CD4-positive, alpha-beta T cell treated with Interleukin-1 beta for 1 hour (primary cell): ENCODE measurements at regions not wholly inside any gene's neighbourhood (a gene's known extent, or its start where the extent isn't known, plus 50 kb on each side); places are given as distances from the start of the nearest gene placed in this dataset.

Source experiments
- DNase-seq, 2 donors: peaks; one replicate each; pipeline ENCODE4 v3.0.0-alpha.2; 2020 to 2022

DNA sequence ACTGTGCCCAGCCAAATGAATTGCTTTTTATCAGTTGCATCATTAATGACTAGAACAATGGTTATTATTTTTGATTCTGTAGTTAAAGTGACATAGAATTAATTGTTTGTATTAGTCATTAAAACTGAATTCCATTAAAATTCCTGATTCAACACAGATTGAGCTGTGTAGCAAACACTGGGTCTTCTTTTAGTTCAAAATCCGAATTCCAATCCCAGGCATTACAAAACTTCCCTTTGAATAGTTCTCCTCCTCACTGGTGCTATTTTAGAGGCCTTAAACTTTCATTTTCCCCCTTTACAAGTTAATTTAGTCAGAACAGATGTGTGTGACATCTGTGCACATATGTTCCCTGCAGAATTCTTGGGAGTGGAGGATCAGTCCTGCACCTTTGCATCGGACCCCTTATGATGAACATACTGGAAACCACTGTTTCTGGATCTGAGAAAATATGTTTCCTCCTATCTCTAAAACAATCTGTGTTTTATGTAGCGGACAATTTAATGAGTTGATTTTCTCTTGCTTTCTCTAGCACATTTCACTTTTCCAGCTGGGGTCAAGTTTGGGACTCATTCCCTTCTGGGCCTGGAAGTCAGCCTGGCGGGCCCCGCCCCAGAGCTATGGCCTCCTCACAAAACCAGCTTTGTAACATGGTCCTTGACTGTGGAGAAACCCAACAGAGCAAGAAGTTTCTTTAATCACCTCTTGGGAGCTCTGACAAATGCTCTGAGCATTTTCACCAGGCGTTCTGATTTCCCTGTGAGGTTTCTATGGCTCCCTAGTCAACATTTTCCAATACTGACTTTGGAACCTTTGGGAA, 87.9 kb upstream of the MAMDC2 start:
- no peak for DNase-seq

DNA sequence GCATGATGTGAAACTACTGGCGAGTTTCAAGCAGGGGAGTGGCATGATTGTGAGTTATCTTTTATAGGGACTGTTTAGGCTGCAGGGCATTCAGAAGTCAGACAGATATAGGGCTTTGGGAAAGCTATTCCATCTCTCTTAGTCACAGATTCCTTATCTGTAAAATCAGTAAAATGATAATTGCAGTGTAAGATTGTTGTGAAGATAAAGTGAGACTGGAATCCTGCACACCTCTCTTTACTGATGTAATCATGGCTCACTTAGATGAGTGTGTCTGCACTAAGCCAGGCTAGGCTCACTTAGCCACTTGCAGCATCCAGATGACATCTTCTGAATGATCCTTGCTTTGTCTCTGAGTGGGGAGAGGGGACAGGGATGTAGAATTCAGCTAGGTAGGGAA, 81.8 kb upstream of the MAMDC2 start:
- DNase-seq: no peak

DNA sequence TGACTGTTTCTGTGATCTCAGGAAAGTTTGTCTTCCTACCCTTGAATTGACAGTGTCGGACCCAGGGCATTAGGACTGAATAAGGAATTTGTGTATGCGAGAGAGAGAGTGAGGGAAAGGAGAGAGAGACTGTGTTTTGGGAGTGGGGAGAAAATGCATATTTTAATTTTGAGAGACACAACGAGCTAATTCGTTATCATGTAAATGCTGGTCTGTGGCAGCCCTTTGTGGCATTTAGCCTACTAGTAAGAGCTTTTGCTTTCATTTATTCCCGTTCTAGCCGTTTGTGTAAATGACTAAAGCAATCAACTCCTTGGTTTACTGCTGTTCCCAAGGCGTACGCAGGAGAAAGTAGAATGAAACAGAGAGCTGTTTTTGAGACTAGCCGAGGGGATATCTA, 79.8 kb upstream of the MAMDC2 start:
- no peak for DNase-seq

DNA sequence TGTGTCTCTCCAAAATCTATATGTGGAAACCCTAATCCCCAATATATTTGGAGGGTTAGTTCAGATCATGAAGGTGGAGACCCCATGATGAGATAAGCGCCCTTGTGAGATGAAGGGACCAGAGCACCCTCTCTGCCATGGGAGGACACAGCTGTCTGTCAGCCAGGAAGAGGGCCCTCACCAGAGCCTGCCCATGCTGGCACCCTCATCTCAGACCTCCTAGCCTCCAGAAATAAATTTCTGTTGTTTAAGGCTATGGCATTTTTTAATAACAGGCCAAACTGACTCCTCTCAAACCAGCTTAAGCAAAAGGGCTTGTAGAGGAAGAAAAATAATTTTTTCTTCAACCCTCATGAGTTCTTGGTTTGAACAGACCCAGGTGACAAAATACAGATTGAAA, 79.2 kb upstream of the MAMDC2 start:
- no peak for DNase-seq

DNA sequence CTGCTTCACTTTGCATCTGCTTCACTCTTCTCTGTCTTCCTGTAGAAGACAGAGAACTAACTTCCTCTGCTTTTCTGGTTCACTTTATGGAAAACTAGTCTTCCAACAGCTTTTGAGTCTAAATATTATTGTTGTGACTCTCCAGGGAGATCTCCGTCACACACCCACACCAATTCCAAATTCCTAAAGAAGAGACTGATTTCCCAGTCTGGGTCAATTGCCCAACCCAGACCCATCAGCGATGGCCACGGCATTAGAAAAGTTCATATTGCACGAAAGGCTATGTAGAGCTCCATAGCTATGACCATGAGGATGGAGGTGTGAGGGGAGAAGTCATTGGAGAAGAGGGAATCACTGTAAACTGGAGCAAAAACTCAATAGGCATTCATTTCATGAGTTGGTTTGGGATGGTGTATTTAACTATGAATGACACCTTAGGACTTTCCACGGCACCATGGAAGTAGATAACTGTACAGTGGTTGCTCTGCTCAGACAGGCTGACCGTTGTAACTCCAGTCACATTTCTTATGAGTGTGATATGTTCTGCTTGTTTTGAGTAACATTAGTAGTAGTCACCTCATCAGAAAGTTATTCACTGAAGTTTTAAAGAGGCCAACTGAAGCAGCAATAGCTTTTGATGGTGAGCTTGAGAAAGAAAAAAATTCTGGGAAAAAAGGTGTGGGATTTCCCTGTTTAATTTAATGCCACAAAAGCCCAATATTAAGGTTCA, 78.1 kb upstream of the MAMDC2 start:
- DNase-seq: no peak

DNA sequence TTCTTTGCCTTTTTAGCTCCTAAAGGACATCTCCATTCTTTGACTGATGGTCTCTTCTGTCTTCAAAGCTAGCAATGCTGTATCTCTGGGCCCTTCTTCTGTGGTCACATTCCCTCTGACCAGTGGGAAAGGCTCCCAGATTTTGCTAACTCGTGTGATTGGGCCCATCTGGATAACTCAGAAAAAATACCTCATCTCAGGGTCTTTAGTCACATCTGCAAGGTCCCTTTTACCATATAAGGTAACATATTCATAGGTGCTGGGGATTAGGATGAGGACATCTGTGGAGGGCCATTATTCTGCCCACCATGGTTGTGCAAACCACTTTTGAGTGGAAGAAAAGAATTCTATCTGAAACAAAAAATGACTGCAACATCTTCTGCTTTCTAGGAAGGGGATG, 76.3 kb upstream of the MAMDC2 start:
- DNase-seq: no peak

DNA sequence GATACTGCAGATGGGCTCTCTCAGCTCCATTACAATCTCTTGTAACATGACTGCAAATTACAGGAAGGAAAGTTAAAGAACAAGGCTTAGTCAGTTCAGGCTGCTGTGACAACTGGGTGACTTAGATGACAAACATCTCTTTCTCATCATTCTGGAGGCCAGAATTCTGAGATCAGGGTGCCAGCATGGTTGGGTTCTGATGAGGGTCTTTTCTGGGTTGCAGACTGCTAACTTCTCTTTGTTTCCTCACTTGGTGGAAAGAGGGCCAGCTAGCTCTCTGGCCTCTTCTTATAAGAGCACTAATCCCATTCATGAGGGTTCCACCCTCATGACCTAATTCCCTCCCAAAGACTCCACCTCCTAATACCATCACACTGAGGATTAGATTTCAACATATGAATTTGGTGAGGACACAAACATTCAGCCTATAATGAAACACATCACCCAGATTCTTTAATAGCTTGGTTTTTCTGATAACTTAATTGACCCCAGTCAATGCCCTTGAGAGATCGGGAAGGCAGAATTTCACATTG, 73.6 kb upstream of the MAMDC2 start:
- DNase-seq: no peak

DNA sequence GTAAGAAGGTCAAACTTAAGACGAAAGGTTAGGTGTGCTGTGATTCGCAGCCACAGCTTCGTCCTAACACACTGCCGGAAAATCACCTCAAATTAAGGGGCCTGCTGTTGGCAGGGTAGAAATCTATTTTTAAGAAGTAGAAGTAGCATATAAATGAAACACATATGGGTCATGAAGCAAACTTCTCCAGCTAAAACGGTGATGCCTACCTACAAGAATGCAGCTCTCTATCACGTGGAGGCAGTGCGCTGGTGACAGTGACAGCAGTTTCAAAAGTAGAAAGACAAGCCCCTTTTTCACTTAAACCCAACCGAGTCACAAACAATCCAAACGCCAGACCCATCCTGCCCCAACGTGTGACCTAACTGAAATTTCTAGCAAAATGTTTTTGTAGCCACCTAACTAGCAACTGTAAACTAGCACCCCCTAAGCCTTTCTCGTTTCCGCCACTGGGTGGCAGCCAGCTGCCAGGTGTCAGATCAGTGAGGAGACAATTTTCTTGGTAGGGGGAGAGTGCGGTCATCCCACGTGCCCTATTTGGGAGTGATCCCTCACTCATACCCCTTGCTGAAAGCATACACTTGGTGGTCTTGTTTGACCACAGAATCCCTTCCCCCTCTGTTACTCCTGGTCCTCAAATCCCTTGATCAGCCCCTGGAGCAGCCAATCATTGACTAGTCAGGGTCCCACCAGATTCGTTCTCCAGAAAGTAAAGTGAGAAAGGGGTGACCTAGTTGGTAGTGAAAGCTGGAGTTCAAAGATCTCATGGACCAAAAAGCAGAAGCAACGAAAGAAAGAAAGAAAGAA, 71.8 kb upstream of the MAMDC2 start:
- DNase-seq: peak; percentile 27 to 41

DNA sequence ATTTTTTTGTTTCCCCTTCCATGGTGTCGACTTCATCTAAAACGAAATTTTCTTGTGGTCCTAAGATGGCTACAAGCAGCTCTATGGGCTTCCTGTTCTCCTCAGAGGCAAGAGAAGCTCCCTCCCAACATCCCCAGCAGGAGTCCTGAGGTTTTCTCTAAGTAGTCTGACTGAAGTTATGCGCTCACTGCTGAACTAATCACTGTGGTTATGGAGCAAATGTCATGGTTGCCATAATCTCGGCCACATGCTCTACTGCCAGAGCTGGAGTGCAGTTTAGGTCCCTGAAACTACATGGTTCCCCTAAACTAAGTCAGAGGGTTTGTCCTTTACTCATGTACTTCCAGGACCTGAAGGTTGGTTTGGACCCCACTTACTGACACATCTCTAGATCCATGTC, 68.0 kb upstream of the MAMDC2 start:
- no peak for DNase-seq

DNA sequence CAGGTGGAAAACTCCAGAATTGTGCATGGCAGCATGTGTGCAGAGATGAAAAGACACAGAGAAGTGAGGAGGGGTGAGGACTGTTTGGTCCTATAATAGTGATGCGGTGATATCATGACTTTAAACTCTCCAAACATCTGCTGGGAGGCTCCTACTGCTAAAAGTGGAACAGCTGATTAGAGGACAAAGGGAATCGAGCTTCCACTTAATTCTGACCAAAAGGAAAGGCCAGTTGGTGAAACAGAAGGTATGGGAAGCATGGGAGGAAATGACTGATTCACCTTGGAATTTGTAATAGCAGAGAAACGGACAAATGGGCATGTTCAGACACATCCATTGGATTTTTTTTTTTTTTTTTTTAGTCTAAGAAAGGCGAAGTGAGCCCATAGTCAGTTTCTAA, 67.5 kb upstream of the MAMDC2 start:
- no peak for DNase-seq

DNA sequence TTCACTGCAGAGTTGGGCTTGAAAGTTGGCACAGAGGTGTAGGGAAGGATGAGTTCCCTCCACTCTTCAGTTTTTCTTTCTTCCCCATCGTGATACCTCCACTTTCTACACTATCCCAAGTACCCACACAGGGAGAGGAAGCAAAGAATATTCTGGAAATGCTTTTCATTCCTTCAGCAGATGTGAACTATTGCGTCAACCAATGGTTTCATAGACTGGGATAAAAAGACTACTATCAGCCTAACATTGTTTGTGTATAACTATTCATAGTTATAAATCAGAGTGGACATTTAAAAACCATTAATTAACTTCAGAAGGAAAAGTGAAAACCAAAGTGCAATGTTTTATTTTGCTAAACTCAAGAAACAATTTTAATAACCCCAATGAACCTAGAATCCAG, 63.6 kb upstream of the MAMDC2 start:
- DNase-seq: no peak

DNA sequence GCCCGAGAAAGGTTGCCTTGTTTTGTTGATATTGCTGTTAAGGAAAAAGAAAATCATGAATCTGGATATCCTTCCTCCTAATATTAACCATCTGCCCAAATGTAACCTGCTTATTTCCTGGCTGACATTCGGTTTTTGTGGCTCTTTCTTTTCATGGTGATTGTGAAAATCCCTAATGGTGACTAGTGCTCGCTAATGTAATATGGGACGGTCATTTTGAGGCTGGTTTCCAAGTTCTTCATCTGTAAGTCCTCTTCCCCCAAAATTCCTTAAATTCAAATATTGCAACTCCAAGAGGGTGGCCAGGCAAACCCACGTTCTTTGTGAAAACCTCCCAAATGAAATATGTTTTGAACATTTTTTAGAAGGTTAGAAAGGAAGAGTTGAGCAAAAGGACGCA, 63.1 kb upstream of the MAMDC2 start:
- no peak for DNase-seq

DNA sequence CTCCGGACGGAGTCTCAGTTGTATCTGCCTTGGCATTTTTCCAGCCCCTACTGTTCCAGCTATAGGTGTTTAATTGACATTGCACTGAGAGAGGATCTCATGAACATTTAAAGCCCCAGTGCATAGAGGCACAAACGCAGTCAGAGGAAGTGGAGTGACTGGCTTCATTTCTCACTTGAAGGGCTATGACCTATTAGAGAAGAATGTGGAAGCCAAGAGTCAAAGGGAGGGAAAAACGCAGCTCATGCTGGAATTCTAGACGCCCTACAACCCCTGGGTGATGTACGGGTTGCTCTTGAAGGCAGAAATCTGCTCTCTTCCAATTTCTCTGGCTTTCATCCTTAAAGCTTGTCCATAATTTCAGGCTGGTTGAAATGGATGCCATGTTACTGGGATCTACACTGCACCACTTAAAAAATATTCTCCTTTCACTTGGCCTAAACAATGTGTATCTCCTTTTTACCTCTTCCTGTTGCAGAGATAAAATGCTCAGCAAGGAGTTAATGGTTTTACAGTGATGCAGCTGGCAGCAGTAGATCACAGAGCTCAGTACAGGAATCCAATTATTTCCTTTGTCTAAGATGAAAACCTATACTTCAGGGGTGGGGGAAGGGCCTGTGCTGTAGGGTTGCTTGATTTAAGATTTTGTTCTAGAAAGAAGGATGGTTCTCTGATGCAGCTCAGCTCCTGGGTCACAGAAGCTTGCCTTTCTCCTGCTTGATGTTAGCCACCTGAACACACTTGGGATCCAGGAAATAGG, 61.8 kb upstream of the MAMDC2 start:
- DNase-seq: no peak

DNA sequence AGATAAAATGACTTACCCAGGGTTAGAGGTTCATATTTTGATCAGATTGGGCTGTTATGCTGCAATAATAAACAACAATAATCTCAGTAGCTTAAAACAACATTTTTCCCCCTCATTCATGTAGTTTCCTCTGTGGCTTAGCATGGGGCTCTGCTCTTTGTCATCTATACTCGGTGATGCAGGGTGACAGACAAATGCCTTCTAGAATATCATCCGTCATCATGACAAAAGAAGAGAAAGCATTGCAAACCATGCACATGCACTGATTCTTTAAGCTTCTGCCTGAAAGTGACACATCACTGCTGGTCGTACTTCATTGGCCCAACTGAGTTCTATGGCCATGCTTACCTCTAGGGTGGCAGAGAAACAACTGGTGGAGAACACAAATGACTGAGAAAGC, 58.8 kb upstream of the MAMDC2 start:
- DNase-seq: no peak

DNA sequence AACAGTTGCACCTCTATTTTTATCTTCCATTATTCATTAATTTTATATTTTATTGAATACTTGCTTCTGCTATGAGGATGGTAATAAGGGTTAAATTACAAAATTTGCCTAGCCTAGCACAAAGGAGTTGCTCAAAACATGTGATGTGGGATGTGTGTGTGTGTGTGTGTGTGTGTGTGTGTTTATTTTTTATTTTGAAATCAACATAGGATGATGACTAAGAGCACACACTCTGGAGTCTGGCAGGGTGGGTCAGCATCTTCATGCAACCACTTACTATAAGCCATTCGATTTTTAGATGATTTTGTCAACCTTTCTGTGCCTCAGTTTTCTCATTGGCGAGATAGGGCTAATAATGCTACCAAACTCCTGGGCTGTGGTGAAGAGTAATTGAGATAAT, 57.7 kb upstream of the MAMDC2 start:
- DNase-seq: no peak

DNA sequence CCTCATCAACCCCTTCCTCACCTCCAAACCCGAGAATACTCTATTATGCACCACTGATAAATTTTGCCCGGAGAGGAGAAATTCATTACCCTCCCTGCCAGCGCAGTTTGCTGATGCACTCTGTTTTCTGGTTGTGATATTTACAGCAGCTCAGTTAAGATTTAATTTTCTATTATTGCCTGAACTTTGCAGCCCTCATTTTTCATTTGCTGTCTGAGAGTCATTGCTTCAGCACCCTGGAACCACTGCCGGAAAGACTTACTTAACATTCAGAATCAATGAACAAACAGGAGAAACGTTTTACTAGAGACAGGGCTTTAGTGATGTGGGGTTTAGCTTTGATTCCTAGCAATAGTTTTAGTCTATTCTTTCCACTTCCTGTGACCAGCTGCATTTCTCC, 56.7 kb upstream of the MAMDC2 start:
- no peak for DNase-seq

DNA sequence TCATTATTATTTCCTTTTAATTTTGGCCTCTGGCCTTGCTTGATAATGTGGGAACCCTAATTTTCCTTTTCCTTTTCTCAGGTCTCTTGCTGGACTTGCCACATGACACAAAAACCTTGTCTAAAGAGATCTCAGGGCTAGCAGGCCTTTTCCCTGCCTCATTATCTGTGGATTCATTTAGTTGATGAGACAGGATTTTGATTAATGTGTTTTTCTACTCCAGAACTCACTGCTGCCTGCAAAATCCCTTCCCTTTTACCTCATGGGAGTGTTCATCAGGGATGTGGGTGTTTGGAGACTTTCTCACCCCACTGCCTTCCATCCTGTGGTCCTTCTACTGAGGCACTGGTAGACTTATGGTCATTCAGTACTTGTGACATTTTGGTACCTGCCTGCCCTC, 56.2 kb upstream of the MAMDC2 start:
- no peak for DNase-seq

DNA sequence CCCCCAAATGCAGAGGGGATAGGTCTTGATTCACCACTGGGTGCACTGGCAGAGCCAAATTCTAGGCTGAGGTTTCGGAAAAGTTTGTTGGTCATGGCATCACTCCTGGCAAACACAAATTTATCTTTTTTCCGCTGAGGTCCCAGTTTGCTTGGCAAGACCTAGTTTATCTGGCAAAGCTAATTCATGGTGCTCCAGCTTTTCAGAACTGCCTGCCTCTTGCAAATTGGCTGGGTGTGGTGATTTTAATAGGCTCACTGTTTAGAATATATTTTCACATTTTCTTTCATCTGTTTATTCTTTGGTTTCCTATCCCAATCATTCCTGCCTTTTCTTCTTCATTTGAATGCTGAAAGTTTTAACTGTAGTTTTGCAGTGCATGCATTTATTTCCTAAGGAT, 50.5 kb upstream of the MAMDC2 start:
- no peak for DNase-seq
